ENCODE measurements at regions not wholly inside any gene's neighbourhood (a gene's known extent, or its start where the extent isn't known, plus 50 kb on each side); places are given as distances from the start of the nearest gene placed in this dataset.

- DNase-seq (ENCODE audit: low read depth in 2 of 3, low spot score in 1 of 3), result no peak
Measured at GRCh38 chr12:45549337-45549902, 180.1 kb upstream of the ARID2 start.

GRCh38 chr12:45553204-45553603 lies 176.3 kb upstream of the ARID2 start:
- no peak for DNase-seq (ENCODE audit: low read depth in 2 of 3, low spot score in 1 of 3)

GRCh38 chr12:45557016-45557415 lies 172.5 kb upstream of the ARID2 start:
- no peak for DNase-seq (ENCODE audit: low read depth in 2 of 3, low spot score in 1 of 3)

- no peak for DNase-seq (ENCODE audit: low read depth in 2 of 3, low spot score in 1 of 3)
Measured at GRCh38 chr12:45558353-45558752, 171.2 kb upstream of the ARID2 start.

- DNase-seq (ENCODE audit: low read depth in 2 of 3, low spot score in 1 of 3), result no peak
Measured at GRCh38 chr12:45559537-45559936, 170.0 kb upstream of the ARID2 start.

GRCh38 chr12:45560689-45561088 lies 168.8 kb upstream of the ARID2 start:
- DNase-seq (ENCODE audit: low read depth in 2 of 3, low spot score in 1 of 3), result no peak

- DNase-seq (ENCODE audit: low read depth in 2 of 3, low spot score in 1 of 3), result no peak
Measured at GRCh38 chr12:45561488-45561887, 168.0 kb upstream of the ARID2 start.

- no peak for DNase-seq (ENCODE audit: low read depth in 2 of 3, low spot score in 1 of 3)
Measured at GRCh38 chr12:45565590-45565989, 163.9 kb upstream of the ARID2 start.

- DNase-seq (ENCODE audit: low read depth in 2 of 3, low spot score in 1 of 3), result no peak
Measured at GRCh38 chr12:45566257-45566656, 163.2 kb upstream of the ARID2 start.

GRCh38 chr12:45568808-45569207 lies 160.7 kb upstream of the ARID2 start:
- DNase-seq (ENCODE audit: low read depth in 2 of 3, low spot score in 1 of 3), result no peak

- no peak for DNase-seq (ENCODE audit: low read depth in 2 of 3, low spot score in 1 of 3)
Measured at GRCh38 chr12:45570501-45570900, 159.0 kb upstream of the ARID2 start.

GRCh38 chr12:45572114-45572513 lies 157.4 kb upstream of the ARID2 start:
- no peak for DNase-seq (ENCODE audit: low read depth in 2 of 3, low spot score in 1 of 3)

- no peak for DNase-seq (ENCODE audit: low read depth in 2 of 3, low spot score in 1 of 3)
Measured at GRCh38 chr12:45575417-45575816, 154.1 kb upstream of the ARID2 start.

- no peak for DNase-seq (ENCODE audit: low read depth in 2 of 3, low spot score in 1 of 3)
Measured at GRCh38 chr12:45575823-45576475, 153.6 kb upstream of the ARID2 start.

- DNase-seq (ENCODE audit: low read depth in 2 of 3, low spot score in 1 of 3), result no peak
Measured at GRCh38 chr12:45577844-45578399, 151.6 kb upstream of the ARID2 start.

- no peak for DNase-seq (ENCODE audit: low read depth in 2 of 3, low spot score in 1 of 3)
Measured at GRCh38 chr12:45580356-45580969, 149.0 kb upstream of the ARID2 start.

GRCh38 chr12:45581112-45581511 lies 148.4 kb upstream of the ARID2 start:
- no peak for DNase-seq (ENCODE audit: low read depth in 2 of 3, low spot score in 1 of 3)

GRCh38 chr12:45582536-45582935 lies 147.0 kb upstream of the ARID2 start:
- no peak for DNase-seq (ENCODE audit: low read depth in 2 of 3, low spot score in 1 of 3)

- DNase-seq (ENCODE audit: low read depth in 2 of 3, low spot score in 1 of 3), result no peak
Measured at GRCh38 chr12:45582986-45583659, 146.4 kb upstream of the ARID2 start.

GRCh38 chr12:45584336-45584735 lies 145.2 kb upstream of the ARID2 start:
- DNase-seq (ENCODE audit: low read depth in 2 of 3, low spot score in 1 of 3), result no peak

- DNase-seq (ENCODE audit: low read depth in 2 of 3, low spot score in 1 of 3), result no peak
Measured at GRCh38 chr12:45585522-45586230, 143.8 kb upstream of the ARID2 start.

All from stimulated activated CD4-positive, alpha-beta T cell treated with anti-CD3 and anti-CD28 coated beads, Interleukin-12 subunit alpha, Interleukin-12 subunit beta, amount 100 ng/mL, for 48 hours (primary cell).